NOMO-1 (cell line): ENCODE measurements at regions not wholly inside any gene's neighbourhood (a gene's known extent, or its start where the extent isn't known, plus 50 kb on each side); places are given as distances from the start of the nearest gene placed in this dataset.

ENCODE experiments used
- DNase-seq, 2 experiments: peaks; one replicate each; lab custom pipeline; 2025; ENCODE audit not compliant: unreplicated experiment in 2 of 2; lab: John Stamatoyannopoulos, UW

DNA sequence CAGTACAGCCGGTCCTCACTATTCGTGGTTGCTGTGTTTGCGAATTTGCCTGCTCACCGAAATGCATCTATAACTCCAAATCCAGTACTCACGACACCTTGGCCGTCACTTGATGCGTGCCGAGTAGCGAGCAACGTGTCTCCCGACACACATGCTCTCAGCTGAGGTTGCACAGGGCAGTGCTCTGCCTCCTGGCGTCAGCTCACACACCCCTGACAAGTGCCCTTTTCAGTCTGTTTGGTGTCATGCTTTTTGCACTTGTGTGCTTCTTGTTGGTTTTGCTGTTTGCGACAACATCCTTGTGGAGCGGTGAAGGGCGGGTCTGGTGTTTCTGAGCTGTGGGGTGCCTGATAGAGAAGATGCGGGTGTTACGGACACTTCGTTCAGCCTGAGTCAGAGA lies 110.4 kb upstream of the RFLNA start:
- no peak for DNase-seq

DNA sequence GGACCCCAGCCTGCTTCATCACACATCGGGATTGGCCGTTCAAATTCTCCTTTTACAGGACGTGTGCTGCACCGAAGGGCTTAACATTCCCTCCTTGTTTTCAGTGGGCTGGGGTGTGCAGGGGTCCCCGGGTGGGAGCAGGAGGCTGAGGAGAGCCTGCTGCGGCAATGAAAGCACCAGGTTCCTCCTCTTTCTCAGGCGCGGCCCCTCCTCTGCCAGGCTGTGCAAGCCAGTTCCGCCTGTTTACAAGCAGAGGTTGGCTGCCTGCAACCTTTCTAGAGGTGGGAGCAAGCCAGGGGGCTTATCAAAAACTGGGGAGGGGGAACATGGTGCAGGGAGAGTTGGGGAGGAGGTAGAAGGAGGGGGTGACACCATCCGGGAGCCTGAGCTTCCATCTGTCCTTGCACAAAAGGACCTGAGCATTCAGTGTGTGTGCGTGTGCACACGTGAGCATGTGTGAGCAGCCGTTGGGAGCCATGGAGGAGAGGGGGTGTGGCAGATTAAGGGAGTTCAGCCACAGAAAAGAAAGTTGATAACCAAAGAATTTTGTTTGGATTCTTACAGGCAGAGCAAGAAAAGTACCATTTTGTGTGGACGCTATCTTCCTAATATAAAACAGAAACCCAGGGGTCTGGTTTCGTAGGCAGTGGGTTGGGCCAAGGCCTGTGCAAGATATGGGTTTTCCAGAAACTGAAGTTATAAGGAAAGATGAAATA lies 108.8 kb upstream of the RFLNA start:
- no peak for DNase-seq

DNA sequence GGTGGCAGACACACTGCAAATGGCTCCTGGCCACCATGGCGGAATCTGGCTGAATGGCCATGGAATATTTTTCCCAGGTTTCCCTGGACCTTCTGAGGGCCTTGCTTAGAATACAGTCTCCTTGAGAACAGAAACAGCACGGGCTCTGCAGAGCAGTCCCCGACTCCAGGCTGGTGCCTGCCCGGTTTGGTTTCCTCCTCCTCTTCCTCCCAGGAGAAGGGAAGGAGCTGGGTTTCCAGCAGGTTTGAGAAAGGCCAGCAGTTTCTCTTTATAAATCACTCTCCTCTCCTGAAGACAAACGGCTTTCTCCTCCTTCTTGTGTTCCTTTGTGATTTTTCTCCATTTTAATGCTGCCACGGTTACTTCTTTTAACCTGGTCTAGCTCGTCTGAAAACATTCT lies 106.8 kb upstream of the RFLNA start:
- DNase-seq: no peak

DNA sequence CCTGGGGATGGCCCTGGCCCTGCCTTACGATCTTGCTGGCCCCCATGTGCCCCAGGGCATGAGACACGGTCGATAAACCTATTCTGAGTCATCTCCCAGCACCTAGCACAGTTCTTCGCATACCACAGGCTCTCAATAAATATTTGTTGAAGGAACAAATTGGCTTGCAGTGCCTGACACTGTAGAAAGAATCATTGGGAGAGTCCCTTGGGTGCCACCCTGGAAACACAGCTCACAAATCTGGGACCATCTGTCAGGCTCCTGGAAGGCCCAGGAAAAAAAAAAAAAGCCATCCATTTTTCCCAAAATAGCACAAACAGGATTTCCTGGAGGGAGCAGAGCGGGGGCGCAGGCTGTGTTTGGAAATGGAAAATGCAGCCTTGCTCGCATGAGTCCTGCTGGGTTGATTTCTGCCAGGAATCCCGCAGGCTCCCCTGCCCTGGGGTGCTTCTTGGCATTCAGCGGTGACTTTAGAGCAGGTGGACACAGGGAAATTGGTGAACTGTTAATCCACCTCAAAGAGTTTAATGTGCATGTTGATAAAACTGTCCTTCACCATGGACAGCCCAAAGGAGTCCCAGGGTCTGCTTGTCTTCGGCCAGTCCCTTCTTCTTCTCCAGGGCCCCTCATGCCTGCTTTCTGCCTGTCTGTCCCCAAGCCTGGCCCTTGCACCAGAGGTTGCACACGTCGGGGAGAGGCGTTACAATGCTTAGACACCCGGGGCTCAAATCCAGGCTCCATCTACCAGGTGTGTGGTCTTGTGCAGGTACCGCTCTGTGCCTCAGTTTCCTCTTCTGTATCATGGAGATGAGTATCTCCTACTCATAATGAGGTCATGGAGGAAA lies 106.1 kb upstream of the RFLNA start:
- no peak for DNase-seq

DNA sequence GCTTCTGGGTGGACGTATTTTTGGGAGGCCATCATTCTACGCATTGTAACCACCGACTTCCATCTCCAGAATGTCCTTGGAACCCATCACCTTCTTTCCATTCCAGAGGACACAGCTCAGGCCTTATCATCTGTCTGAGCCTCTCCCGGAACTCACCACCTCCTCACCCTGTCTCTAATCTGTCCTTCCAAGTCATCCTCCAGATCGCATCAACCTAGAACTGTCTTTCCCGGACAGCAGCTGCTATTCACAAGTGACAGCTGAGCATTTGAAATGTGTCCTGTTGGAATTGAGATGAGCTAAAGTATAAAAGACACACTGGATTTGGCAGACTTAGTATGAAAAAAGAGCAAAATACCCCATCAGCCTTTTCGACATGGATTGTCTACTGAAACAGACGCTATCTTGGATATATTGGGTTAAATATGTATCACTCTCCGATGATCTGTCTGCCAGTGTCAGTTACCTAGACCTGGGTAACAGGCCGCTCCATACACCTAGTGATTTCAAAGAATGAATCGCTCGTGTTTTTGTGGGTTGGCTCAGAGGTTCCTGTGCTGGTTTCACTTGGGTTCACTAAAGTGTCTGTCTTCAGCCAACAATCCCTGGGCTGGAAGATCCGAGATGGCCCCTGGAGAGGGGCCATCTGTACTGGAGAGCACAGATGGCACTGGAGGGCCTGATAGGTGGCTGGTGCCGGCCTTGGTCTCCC lies 104.4 kb upstream of the RFLNA start:
- DNase-seq: no peak

DNA sequence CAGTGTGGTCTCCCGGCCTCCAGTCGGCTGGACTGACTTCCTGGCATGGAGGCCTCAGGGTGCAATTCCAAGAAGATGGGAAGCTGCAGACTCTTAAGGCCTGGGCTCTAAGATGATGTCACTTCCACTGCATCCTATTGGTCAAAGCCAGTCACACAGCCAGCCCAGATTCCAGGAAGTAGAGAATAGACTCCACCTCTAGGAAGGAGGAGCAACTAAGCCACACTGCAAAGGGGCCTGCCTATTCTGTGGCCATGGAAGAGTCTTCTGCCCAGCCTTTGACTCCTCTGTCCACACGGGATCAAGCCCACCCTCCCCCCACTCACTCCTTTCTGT lies 103.9 kb upstream of the RFLNA start:
- no peak for DNase-seq

DNA sequence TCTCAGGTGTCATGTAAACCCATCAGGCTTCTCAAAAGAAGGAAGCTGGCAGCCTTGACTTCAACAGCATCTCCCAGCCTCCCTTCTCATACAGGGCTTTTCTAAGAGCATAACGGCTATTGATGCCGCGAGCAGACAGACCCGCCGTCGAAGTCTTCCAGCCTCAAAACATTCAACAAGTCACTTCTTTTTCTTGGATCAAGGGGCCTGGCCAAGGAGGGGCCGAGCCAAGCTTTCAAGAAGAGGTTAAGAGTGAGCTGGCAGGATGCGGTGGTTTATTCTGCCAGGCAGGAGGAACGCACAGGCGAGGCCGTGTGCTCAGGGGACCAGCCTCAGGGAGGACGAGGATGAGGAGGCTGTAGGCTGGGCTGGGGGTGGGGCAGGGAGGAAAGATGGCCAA lies 102.9 kb upstream of the RFLNA start:
- DNase-seq: no peak

DNA sequence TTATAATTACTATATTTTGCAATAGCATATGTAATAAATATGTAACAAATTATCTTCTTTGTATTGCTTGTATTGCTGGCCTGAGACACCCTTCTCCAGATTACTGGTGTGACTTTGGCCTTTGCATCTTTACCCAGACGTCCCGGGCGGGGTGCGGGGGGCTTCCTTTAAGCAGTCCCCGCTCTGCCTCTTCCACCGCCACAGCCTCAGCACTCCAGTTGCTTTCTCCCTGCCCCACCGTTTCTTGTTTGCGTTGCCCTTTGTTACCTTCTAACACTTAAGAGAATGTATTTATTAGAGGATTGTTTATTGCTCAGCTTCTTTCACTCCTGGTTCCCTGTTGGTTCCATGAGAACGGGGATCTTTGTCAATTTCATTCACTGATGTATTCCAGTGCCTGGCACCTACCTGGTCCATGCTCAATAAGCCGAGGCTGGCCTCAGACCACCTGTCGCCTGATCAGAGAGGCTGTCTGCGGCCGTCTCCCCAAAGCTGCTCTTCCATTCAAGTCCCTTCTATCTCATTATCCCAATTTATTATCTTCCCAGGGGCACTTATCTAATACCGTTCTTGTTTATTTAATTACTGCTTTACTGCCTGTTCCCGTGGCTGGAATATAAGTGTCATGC lies 100.5 kb upstream of the RFLNA start:
- no peak for DNase-seq

DNA sequence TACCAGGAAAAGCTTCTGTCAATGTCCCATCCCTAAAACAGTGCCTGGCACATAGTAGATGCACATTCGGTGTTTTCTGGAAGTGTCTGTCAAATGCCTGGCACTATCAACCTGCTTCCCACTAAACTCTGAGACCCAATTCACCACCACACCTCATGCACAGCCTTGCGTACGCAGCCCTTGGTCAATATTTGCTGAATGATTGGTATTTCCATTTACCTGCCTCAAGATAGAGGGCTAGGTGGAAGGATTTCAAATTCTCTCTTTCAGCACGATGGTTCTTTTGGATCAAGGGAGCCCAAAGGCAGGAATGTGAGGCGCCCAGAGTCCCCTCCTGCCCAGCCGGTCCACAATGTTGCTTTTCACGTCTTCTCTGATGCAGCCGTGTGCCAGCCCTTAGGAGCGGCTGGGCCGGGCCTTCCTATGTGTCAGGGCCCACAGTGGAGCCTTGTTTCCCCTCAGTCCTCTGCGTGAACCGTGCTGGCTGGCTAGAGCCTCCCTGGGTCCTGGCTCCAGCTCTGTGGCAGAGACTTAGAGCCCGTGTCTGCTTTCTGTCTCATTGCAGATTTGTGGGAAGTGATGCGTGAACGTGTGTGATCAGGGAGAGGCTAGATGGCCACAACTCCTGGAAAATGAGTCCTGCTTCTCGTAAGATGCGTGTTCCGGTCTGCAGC lies 99.9 kb upstream of the RFLNA start:
- no peak for DNase-seq

DNA sequence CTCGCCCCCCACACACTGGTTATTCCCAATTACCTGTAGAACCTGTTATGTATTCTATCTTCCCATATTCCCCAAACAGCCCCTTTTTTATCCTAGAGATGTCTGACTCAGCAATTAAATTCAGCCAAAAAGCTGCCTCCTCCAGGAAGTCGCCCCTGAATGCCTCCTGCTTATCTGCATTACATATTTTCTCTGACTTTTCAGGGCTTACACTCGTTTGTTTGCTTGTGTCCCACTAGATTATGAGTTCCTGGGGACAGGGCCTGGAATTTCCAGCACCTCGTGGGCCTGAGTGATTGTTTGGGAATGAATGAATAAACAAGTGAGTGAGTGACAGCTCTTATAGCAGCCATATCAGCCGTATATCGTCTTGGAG lies 99.3 kb upstream of the RFLNA start:
- no peak for DNase-seq

DNA sequence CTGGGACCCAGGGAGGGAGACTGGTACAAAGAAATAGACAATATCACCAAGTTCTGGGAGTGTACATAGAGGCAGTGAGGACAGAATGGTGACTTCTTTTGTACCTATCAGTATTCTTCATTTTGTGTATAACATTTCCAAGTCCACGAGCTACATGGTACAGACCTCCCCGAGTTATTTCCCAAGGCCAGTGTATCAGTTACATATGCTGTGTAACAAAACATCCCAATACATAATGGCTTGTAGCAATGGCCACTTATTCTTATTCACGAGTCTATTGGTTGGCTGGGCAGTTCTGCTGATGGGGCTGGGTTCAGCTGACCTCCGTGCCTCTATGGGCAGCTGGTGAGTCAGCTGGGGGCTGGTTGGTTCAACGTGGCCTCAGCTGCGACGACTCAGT lies 98.7 kb upstream of the RFLNA start:
- DNase-seq: no peak

DNA sequence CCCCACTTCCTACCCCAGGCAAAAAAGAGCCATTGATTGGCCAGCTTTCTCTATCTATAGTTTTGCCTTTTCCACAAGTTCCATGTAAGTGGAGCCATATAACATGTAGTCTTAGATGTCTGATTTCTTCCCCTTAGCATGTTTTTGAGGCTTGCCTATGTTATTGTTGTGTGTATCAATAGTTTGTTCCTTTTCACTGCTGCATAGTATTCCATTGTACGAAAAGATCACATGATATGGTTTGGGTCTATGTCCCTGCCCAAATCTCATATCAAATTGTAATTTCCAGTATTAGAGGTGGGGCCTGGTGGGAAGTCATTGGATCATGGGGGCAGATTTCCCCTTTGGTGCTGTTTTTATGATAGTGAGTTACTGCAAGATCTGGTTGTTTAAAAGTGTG lies 93.6 kb upstream of the RFLNA start:
- DNase-seq: no peak

DNA sequence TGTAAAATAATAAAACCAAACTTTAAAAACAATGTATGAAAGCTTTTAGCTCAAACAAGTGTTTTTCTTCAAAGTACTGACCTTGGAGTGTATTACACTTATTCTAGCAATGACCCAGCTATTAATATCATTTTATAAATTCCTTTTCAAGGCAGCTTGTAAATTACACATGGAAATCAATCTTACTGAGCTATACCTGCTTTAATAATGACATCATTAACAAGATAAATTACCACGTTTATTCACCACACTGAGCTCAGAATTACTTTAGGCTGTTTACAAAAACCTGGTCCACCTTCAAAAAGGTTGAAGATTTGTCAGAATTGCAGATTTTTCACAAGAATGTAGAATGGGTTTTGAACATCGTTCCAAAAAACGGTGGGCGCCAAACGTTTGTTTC lies 91.7 kb upstream of the RFLNA start:
- no peak for DNase-seq

DNA sequence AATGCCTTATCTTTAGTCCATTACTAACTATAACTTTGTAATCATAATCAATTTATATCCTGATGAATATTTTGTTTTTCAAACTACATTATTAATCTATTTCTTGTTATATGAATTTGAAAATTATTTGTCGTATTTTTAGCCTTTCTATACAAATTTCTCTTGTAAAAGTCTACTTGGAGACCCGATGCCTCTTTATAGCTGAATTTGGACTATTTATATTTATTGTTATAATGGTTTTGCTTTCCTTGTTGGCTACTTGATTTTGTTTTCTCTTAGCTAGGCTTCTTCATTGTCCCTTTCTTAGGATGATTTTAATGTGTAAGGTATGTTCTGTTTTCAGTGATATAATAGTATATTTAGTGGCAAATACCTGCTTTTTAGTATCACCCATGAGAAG lies 89.5 kb upstream of the RFLNA start:
- DNase-seq: no peak

DNA sequence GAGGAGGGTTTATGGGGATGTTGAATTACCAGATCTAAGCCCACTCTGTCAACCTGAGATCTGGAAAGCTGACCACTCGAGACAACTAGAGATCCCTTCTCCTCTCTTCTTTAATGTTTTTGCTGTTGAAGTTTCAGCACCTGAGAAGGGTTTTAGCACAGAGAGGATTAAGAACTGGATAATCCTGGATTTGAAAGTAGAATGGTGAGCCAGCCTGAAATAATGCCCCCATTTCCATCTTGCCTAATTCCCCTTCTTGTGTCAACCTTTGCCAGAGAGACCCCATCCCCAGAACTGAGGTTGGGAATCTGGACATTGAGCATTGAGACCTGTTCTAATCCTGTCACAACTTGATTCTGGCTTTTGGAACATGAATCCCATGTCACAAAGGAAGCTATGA lies 87.8 kb upstream of the RFLNA start:
- no peak for DNase-seq

DNA sequence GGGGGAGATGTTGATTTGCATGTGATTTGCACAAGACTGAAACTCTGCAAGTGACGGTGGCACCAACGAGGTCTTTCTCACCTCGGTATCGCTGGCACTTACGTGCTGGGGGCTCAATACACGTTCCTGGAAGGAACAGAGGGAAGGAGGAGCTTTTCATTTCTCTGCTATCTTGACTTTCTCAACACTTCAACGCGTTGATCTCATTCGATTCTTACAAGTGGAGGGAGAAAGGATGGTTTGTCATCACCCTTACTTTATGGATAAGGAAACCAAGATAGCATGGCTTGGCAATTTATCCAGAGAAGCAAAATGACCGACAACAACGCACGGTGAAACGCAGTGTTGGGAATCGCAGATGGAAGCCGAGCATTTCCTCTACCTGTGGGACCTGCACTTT lies 87.3 kb upstream of the RFLNA start:
- no peak for DNase-seq

DNA sequence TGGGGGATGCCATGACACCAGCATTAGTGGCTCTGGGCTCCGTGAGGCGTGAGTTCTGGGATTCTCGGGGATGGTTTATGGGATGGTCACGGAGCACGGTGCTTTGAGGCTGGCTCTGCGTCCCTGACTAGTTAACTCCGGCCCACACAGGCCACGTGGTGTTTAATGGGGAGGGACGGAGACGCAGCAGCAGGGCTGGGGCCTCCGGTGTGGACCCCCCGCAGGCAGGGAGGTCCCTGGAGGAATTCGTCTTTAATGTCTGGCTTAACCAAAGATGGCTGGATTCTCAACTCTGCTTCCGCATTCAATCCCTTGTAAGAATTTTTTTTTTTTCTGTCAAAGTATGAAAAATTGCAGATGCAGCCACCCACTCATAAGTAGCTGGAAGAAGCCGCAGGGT lies 86.4 kb upstream of the RFLNA start:
- no peak for DNase-seq

DNA sequence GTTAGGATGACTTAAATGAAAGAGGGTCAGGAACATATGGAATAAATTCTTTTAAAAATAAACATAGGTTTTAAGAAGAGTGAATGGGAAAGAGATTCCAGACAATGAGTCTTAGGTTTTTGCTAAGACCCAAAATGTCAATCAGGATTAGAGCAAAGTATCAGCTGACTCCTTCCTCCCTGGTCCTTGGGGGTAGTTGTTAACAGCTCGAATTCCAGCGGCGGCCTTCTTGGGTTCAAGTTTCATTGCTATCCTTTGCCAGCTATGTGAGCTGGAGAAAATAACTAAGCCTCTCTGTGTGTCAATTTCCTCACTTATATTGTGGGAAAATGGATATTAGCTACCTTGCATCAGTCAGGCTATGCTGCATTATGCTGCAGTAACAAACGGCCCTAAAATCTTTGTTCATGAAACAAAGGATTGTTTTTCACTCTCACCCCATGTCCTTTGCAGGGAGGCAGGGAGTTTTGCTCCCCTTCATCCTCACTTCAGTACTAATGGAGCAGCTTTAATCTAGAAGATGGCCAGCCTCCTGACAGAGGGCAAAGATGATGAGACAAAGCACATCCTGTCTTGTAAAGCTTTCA lies 83.8 kb upstream of the RFLNA start:
- DNase-seq: no peak

DNA sequence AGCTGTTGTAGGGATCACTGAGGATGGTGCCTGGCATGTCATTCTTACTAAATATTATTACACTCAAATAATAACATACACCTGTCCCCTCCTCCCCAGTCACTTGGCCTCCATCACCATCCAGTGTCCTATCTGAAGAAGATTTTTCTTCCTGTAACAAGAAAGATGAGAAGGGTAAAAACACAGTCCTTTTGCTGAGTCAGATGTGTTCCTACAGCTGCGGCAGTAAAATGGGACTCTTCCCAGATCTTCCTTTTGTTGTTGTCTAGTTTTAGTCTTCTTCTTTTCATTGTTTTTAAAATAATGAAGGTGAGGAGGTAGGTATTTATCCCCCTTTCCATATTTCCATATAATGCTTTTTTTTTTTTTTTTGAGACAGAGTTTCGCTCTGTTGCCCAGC lies 83.1 kb upstream of the RFLNA start:
- no peak for DNase-seq

DNA sequence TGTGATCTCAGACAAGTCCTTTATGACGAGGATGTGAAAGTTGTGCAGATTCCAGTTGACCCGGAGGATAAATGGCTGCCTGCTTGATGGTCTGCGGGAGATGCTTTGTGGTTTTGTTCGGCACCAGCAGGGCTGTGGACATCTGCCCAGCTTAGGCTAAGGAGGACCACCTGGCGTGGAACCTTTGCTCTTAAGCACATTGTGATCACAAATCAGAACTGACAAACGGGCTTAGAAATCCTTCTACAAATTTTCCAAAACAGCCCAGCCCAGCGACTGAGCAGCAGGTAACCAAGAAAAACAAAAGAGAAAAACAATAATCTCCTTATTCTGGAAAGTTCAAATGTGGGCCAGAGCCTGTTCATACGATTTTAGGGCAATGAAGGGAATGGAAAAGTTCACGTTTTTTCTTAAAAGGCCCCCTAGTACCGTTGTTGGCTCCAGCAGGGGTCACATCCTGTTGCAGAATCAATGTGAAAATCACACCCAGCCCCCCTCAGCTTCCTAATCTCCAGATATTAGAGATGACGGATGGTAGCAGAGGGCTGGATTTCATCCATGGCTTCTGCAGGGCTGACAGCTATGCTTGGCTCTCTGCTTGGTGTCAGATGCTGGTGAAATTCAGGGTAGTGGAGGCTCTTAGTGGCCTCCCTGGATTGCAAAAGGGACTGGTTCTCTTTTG lies 81.1 kb upstream of the RFLNA start:
- no peak for DNase-seq
